ENCODE measurements at regions not wholly inside any gene's neighbourhood (a gene's known extent, or its start where the extent isn't known, plus 50 kb on each side); places are given as distances from the start of the nearest gene placed in this dataset.
"Not testable (repeated sequence)": the region's sequence is repeated elsewhere in the genome, so short reads cannot be mapped to it uniquely, and the experiment has no call there.

- CTCF ChIA-PET = interaction anchor here (1.3 kb wide), 1 partner anchor 46 kb away, joined by 3 read pairs; no protein-coding TSS in a partner anchor
- no peaks in the 10 kb centered on the region for H3K9me3 Mint-ChIP-seq
- no peaks in the 10 kb centered on the region for H3K36me3 Mint-ChIP-seq
- H3K27ac Mint-ChIP-seq = no peak overlapping the region
- H3K4me1 Mint-ChIP-seq = no peaks in the 10 kb centered on the region
- DNase-seq = no peak
- H3K4me3 Mint-ChIP-seq = no peak overlapping the region
- peaks cover 9% of the 10 kb centered on the region for H3K27me3 Mint-ChIP-seq
These were observed 226.7 kb upstream of the PRKX start for GRCh38 chrX:3940000-3940610.

GRCh38 chrX:3938587-3938986, 225.1 kb upstream of the PRKX start:
- no peaks in the 10 kb centered on the region for H3K4me1 Mint-ChIP-seq
- CTCF ChIA-PET = no interaction called here
- no peaks in the 10 kb centered on the region for H3K36me3 Mint-ChIP-seq
- no peak for DNase-seq
- H3K27me3 Mint-ChIP-seq = peaks cover 9% of the 10 kb centered on the region
- H3K4me3 Mint-ChIP-seq = no peak overlapping the region
- no peaks in the 10 kb centered on the region for H3K9me3 Mint-ChIP-seq
- no peak overlapping the region for H3K27ac Mint-ChIP-seq

- H3K9me3 Mint-ChIP-seq, H3K4me3 Mint-ChIP-seq, DNase-seq, H3K36me3 Mint-ChIP-seq, H3K27me3 Mint-ChIP-seq, H3K27ac Mint-ChIP-seq, CTCF ChIA-PET, H3K4me1 Mint-ChIP-seq: not testable (repeated sequence)
These were observed 221.7 kb upstream of the PRKX start for GRCh38 chrX:3935196-3935595.

GRCh38 chrX:3920424-3921017, 207.1 kb upstream of the PRKX start:
- H3K4me3 Mint-ChIP-seq, H3K9me3 Mint-ChIP-seq, DNase-seq, H3K27me3 Mint-ChIP-seq, CTCF ChIA-PET, H3K27ac Mint-ChIP-seq, H3K4me1 Mint-ChIP-seq, H3K36me3 Mint-ChIP-seq: not testable (repeated sequence)

GRCh38 chrX:3919668-3920423, 206.4 kb upstream of the PRKX start:
- CTCF ChIA-PET, DNase-seq: not testable (repeated sequence)

GRCh38 chrX:3914813-3915212, 201.4 kb upstream of the PRKX start:
- H3K9me3 Mint-ChIP-seq, H3K27me3 Mint-ChIP-seq, CTCF ChIA-PET, H3K36me3 Mint-ChIP-seq, H3K4me1 Mint-ChIP-seq, H3K4me3 Mint-ChIP-seq, H3K27ac Mint-ChIP-seq, DNase-seq: not testable (repeated sequence)

More at GRCh38 chrX:3919668-3920423, 206.4 kb upstream of the PRKX start:
- H3K4me1 Mint-ChIP-seq, H3K27me3 Mint-ChIP-seq, H3K27ac Mint-ChIP-seq, H3K9me3 Mint-ChIP-seq, H3K4me3 Mint-ChIP-seq, H3K36me3 Mint-ChIP-seq: not testable (repeated sequence)

- H3K27me3 Mint-ChIP-seq, H3K9me3 Mint-ChIP-seq, H3K4me3 Mint-ChIP-seq, H3K4me1 Mint-ChIP-seq, H3K36me3 Mint-ChIP-seq, DNase-seq, CTCF ChIA-PET, H3K27ac Mint-ChIP-seq: not testable (repeated sequence)
These were observed 200.6 kb upstream of the PRKX start for GRCh38 chrX:3914059-3914458.

- CTCF ChIA-PET, H3K4me3 Mint-ChIP-seq, H3K9me3 Mint-ChIP-seq, DNase-seq, H3K27ac Mint-ChIP-seq, H3K27me3 Mint-ChIP-seq, H3K36me3 Mint-ChIP-seq, H3K4me1 Mint-ChIP-seq: not testable (repeated sequence)
These were observed 197.6 kb upstream of the PRKX start for GRCh38 chrX:3911012-3911411.

- H3K4me1 Mint-ChIP-seq, H3K4me3 Mint-ChIP-seq, DNase-seq, H3K9me3 Mint-ChIP-seq, CTCF ChIA-PET, H3K27ac Mint-ChIP-seq, H3K36me3 Mint-ChIP-seq, H3K27me3 Mint-ChIP-seq: not testable (repeated sequence)
These were observed 197.2 kb upstream of the PRKX start for GRCh38 chrX:3910611-3911010.

- H3K4me3 Mint-ChIP-seq, H3K4me1 Mint-ChIP-seq, H3K36me3 Mint-ChIP-seq, DNase-seq, CTCF ChIA-PET, H3K27ac Mint-ChIP-seq, H3K27me3 Mint-ChIP-seq, H3K9me3 Mint-ChIP-seq: not testable (repeated sequence)
These were observed 192.2 kb upstream of the PRKX start for GRCh38 chrX:3905522-3906258.

- H3K27me3 Mint-ChIP-seq, H3K4me1 Mint-ChIP-seq, H3K36me3 Mint-ChIP-seq, CTCF ChIA-PET, H3K9me3 Mint-ChIP-seq, H3K27ac Mint-ChIP-seq, DNase-seq, H3K4me3 Mint-ChIP-seq: not testable (repeated sequence)
These were observed 188.8 kb upstream of the PRKX start for GRCh38 chrX:3902222-3902621.

- H3K9me3 Mint-ChIP-seq, H3K4me3 Mint-ChIP-seq, DNase-seq, CTCF ChIA-PET, H3K27me3 Mint-ChIP-seq, H3K36me3 Mint-ChIP-seq, H3K27ac Mint-ChIP-seq, H3K4me1 Mint-ChIP-seq: not testable (repeated sequence)
These were observed 183.3 kb upstream of the PRKX start for GRCh38 chrX:3896755-3897154.

- DNase-seq, H3K9me3 Mint-ChIP-seq, H3K27ac Mint-ChIP-seq, CTCF ChIA-PET, H3K27me3 Mint-ChIP-seq, H3K4me1 Mint-ChIP-seq, H3K36me3 Mint-ChIP-seq: not testable (repeated sequence)
- peak overlapping the region; percentile 37 for H3K4me3 Mint-ChIP-seq
These were observed 169.1 kb upstream of the PRKX start for GRCh38 chrX:3882553-3882920.

GRCh38 chrX:3881898-3882552, 168.6 kb upstream of the PRKX start:
- CTCF ChIA-PET, H3K27ac Mint-ChIP-seq, H3K27me3 Mint-ChIP-seq, H3K4me1 Mint-ChIP-seq, H3K4me3 Mint-ChIP-seq, H3K9me3 Mint-ChIP-seq, DNase-seq, H3K36me3 Mint-ChIP-seq: not testable (repeated sequence)

Data from activated naive CD4-positive, alpha-beta T cell treated with anti-CD3 and anti-CD28 coated beads, Interleukin-2, amount 10 ng/mL, durations not matched to agents 7 days and 5 days (primary cell).